ENCODE measurements at regions not wholly inside any gene's neighbourhood (a gene's known extent, or its start where the extent isn't known, plus 50 kb on each side); places are given as distances from the start of the nearest gene placed in this dataset.

- Histone ChIP-seq H3K9me3 (ENCODE audit: control insufficient read depth in 5 of 5, low read length in 5 of 5) (no peaks in the 10 kb centered on the region), H3K36me3 (ENCODE audit: control insufficient read depth in 5 of 5, insufficient read depth in 5 of 5, low read length in 5 of 5) (no peaks in the 10 kb centered on the region), H3K27me3 (ENCODE audit: control insufficient read depth in 5 of 5, insufficient read depth in 4 of 5, low read length in 5 of 5) (no peaks in the 10 kb centered on the region), H3K9ac (ENCODE audit: low read length in 5 of 5) (no peak overlapping the region), H3K4me3 (ENCODE audit: low read depth in 1 of 5, low read length in 5 of 5) (no peak overlapping the region), H3K4me1 (ENCODE audit: control insufficient read depth in 5 of 5, insufficient read depth in 5 of 5, low read length in 5 of 5) (peaks cover 0 to 21% (median 17%) of the 10 kb centered on the region in 5 donors), H3K27ac (ENCODE audit: low read depth, low read length) (no peak overlapping the region)
These were observed 154.7 kb upstream of the KCNMB2 start for GRCh38 chr3:178381555-178381954.

DNA sequence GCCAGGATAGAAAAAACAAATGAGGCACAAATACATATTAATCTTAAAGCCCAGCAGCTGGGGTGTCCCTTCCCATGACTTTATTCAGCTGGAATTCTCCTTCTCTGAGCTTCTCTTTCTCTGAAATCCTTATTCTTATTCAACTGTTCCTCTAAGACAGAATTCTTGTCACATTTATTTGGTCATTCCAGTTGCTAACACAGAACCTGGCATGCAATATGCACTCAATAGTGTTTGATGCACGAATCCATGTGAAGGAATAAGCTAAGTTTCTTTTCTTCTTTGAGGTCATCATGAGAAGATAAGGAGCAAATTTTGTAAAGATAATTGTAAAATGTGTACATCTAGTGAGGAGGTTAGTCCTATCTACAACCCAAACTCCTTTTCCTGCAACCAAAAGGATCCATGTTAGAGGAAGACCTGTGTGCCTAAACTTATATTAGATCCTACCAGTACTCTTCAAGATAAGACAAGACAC lies 154.2 kb upstream of the KCNMB2 start:
- Histone ChIP-seq H3K36me3 (ENCODE audit: control insufficient read depth in 5 of 5, insufficient read depth in 5 of 5, low read length in 5 of 5) (no peaks in the 10 kb centered on the region), H3K4me1 (ENCODE audit: control insufficient read depth in 5 of 5, insufficient read depth in 5 of 5, low read length in 5 of 5) (peaks cover 0 to 21% (median 17%) of the 10 kb centered on the region in 5 donors), H3K27ac (ENCODE audit: low read depth, low read length) (no peak overlapping the region)

GRCh38 chr3:178382449-178383061 lies 153.7 kb upstream of the KCNMB2 start:
- Histone ChIP-seq H3K9ac (ENCODE audit: low read length in 5 of 5) (no peak overlapping the region), H3K9me3 (ENCODE audit: control insufficient read depth in 5 of 5, low read length in 5 of 5) (no peaks in the 10 kb centered on the region), H3K4me3 (ENCODE audit: low read depth in 1 of 5, low read length in 5 of 5) (no peak overlapping the region), H3K36me3 (ENCODE audit: control insufficient read depth in 5 of 5, insufficient read depth in 5 of 5, low read length in 5 of 5) (no peaks in the 10 kb centered on the region), H3K27me3 (ENCODE audit: control insufficient read depth in 5 of 5, insufficient read depth in 4 of 5, low read length in 5 of 5) (no peaks in the 10 kb centered on the region), H3K27ac (ENCODE audit: low read depth, low read length) (no peak overlapping the region), H3K4me1 (ENCODE audit: control insufficient read depth in 5 of 5, insufficient read depth in 5 of 5, low read length in 5 of 5) (peaks cover 0 to 21% (median 17%) of the 10 kb centered on the region in 5 donors)

More for the DNA sequence above, 154.2 kb upstream of the KCNMB2 start:
- no peak overlapping the region for H3K9ac ChIP-seq (ENCODE audit: low read length in 5 of 5)
- H3K9me3 ChIP-seq (ENCODE audit: control insufficient read depth in 5 of 5, low read length in 5 of 5): no peaks in the 10 kb centered on the region
- no peak overlapping the region for H3K4me3 ChIP-seq (ENCODE audit: low read depth in 1 of 5, low read length in 5 of 5)
- no peaks in the 10 kb centered on the region for H3K27me3 ChIP-seq (ENCODE audit: control insufficient read depth in 5 of 5, insufficient read depth in 4 of 5, low read length in 5 of 5)

- peak overlapping the region; percentile 0 for H3K27ac ChIP-seq (ENCODE audit: low read depth, low read length)
- H3K4me3 ChIP-seq (ENCODE audit: low read depth in 1 of 5, low read length in 5 of 5): no peak overlapping the region
- no peaks in the 10 kb centered on the region for H3K27me3 ChIP-seq (ENCODE audit: control insufficient read depth in 5 of 5, insufficient read depth in 4 of 5, low read length in 5 of 5)
- H3K36me3 ChIP-seq (ENCODE audit: control insufficient read depth in 5 of 5, insufficient read depth in 5 of 5, low read length in 5 of 5): no peaks in the 10 kb centered on the region
- peaks cover 0 to 21% (median 17%) of the 10 kb centered on the region in 5 donors for H3K4me1 ChIP-seq (ENCODE audit: control insufficient read depth in 5 of 5, insufficient read depth in 5 of 5, low read length in 5 of 5)
- H3K9me3 ChIP-seq (ENCODE audit: control insufficient read depth in 5 of 5, low read length in 5 of 5): no peaks in the 10 kb centered on the region
- no peak overlapping the region for H3K9ac ChIP-seq (ENCODE audit: low read length in 5 of 5)
These were observed 151.7 kb upstream of the KCNMB2 start for GRCh38 chr3:178384321-178385230.

DNA sequence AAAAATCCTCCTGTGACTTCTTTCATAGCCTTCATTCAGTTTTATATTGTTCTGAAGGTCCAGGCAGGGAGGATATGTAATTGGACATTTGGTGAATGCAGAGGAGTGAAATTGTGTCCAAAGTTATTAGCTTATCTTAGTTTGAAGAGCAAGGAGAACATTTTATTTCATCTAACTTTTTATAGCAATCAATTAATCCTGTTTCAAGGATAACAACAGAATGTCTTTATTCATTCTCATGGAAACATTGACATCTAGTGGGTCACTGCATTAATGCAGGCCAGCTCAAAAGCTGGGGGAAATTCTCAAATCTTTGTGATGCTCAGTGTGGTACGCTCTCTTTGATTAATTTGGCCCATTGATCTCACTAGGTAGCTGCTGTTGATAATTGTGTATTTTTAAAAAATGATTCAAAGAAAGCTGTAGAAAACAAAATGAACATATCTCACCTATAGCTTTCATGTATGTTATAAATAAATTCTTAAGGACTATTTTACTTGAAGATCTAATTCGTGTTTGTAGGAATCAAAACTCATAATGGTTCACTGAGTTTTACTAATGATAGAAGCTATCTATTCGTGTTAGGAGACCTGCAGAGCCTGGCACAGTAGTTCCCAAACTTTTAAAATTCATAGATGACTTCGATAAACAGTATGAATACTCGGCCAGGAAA lies 150.8 kb upstream of the KCNMB2 start:
- Histone ChIP-seq H3K4me3 (ENCODE audit: low read depth in 1 of 5, low read length in 5 of 5) (no peak overlapping the region), H3K27me3 (ENCODE audit: control insufficient read depth in 5 of 5, insufficient read depth in 4 of 5, low read length in 5 of 5) (no peaks in the 10 kb centered on the region), H3K27ac (ENCODE audit: low read depth, low read length) (peak overlapping the region; percentile 0), H3K4me1 (ENCODE audit: control insufficient read depth in 5 of 5, insufficient read depth in 5 of 5, low read length in 5 of 5) (peaks cover 0 to 21% (median 17%) of the 10 kb centered on the region in 5 donors), H3K9me3 (ENCODE audit: control insufficient read depth in 5 of 5, low read length in 5 of 5) (no peaks in the 10 kb centered on the region), H3K9ac (ENCODE audit: low read length in 5 of 5) (no peak overlapping the region), H3K36me3 (ENCODE audit: control insufficient read depth in 5 of 5, insufficient read depth in 5 of 5, low read length in 5 of 5) (no peaks in the 10 kb centered on the region)

- no peak overlapping the region for H3K4me3 ChIP-seq (ENCODE audit: low read depth in 1 of 5, low read length in 5 of 5)
- H3K36me3 ChIP-seq (ENCODE audit: control insufficient read depth in 5 of 5, insufficient read depth in 5 of 5, low read length in 5 of 5): no peaks in the 10 kb centered on the region
- no peak overlapping the region for H3K9ac ChIP-seq (ENCODE audit: low read length in 5 of 5)
- no peaks in the 10 kb centered on the region for H3K27me3 ChIP-seq (ENCODE audit: control insufficient read depth in 5 of 5, insufficient read depth in 4 of 5, low read length in 5 of 5)
- peaks cover 0 to 21% (median 17%) of the 10 kb centered on the region in 5 donors for H3K4me1 ChIP-seq (ENCODE audit: control insufficient read depth in 5 of 5, insufficient read depth in 5 of 5, low read length in 5 of 5)
- H3K27ac ChIP-seq (ENCODE audit: low read depth, low read length): no peak overlapping the region
- no peaks in the 10 kb centered on the region for H3K9me3 ChIP-seq (ENCODE audit: control insufficient read depth in 5 of 5, low read length in 5 of 5)
These were observed 149.8 kb upstream of the KCNMB2 start for GRCh38 chr3:178386401-178386800.

- Histone ChIP-seq H3K9ac (ENCODE audit: low read length in 5 of 5) (no peak overlapping the region), H3K9me3 (ENCODE audit: control insufficient read depth in 5 of 5, low read length in 5 of 5) (no peaks in the 10 kb centered on the region), H3K27ac (ENCODE audit: low read depth, low read length) (no peak overlapping the region), H3K4me1 (ENCODE audit: control insufficient read depth in 5 of 5, insufficient read depth in 5 of 5, low read length in 5 of 5) (peaks cover 0 to 20% (median 17%) of the 10 kb centered on the region in 5 donors), H3K27me3 (ENCODE audit: control insufficient read depth in 5 of 5, insufficient read depth in 4 of 5, low read length in 5 of 5) (no peaks in the 10 kb centered on the region), H3K36me3 (ENCODE audit: control insufficient read depth in 5 of 5, insufficient read depth in 5 of 5, low read length in 5 of 5) (no peaks in the 10 kb centered on the region), H3K4me3 (ENCODE audit: low read depth in 1 of 5, low read length in 5 of 5) (no peak overlapping the region)
These were observed 149.4 kb upstream of the KCNMB2 start for GRCh38 chr3:178386880-178387279.

GRCh38 chr3:178388473-178388872 lies 147.8 kb upstream of the KCNMB2 start:
- H3K9me3 ChIP-seq (ENCODE audit: control insufficient read depth in 5 of 5, low read length in 5 of 5): no peaks in the 10 kb centered on the region

DNA sequence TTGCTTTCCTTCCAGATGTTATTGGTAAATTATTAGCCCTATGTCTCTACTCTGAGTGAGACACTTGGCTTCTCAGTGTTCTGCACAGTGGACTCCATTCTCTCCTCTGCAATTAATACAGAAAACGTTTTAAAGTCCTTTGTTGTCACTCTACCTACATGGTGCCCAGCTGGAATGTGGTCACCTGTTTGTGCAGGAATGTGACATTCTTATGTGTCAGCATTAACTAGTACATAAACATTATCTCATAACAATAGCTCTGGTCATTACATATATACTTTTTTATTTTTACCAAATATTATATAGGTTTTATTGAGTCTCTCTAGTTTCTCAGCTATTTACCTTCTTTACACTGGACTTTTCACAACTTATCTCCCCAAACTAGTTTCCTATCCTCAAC lies 147.0 kb upstream of the KCNMB2 start:
- H3K9ac ChIP-seq (ENCODE audit: low read length in 5 of 5): no peak overlapping the region
- no peaks in the 10 kb centered on the region for H3K9me3 ChIP-seq (ENCODE audit: control insufficient read depth in 5 of 5, low read length in 5 of 5)
- H3K27me3 ChIP-seq (ENCODE audit: control insufficient read depth in 5 of 5, insufficient read depth in 4 of 5, low read length in 5 of 5): no peaks in the 10 kb centered on the region
- no peak overlapping the region for H3K27ac ChIP-seq (ENCODE audit: low read depth, low read length)
- H3K4me3 ChIP-seq (ENCODE audit: low read depth in 1 of 5, low read length in 5 of 5): no peak overlapping the region
- peaks cover 2 to 29% (median 17%) of the 10 kb centered on the region in 5 donors for H3K4me1 ChIP-seq (ENCODE audit: control insufficient read depth in 5 of 5, insufficient read depth in 5 of 5, low read length in 5 of 5)
- no peaks in the 10 kb centered on the region for H3K36me3 ChIP-seq (ENCODE audit: control insufficient read depth in 5 of 5, insufficient read depth in 5 of 5, low read length in 5 of 5)

More at GRCh38 chr3:178388473-178388872, 147.8 kb upstream of the KCNMB2 start:
- Histone ChIP-seq H3K4me3 (ENCODE audit: low read depth in 1 of 5, low read length in 5 of 5) (no peak overlapping the region), H3K27ac (ENCODE audit: low read depth, low read length) (no peak overlapping the region), H3K9ac (ENCODE audit: low read length in 5 of 5) (no peak overlapping the region), H3K27me3 (ENCODE audit: control insufficient read depth in 5 of 5, insufficient read depth in 4 of 5, low read length in 5 of 5) (no peaks in the 10 kb centered on the region), H3K36me3 (ENCODE audit: control insufficient read depth in 5 of 5, insufficient read depth in 5 of 5, low read length in 5 of 5) (no peaks in the 10 kb centered on the region), H3K4me1 (ENCODE audit: control insufficient read depth in 5 of 5, insufficient read depth in 5 of 5, low read length in 5 of 5) (peaks cover 2 to 26% (median 17%) of the 10 kb centered on the region in 5 donors)
